ENCODE measurements at regions not wholly inside any gene's neighbourhood (a gene's known extent, or its start where the extent isn't known, plus 50 kb on each side); places are given as distances from the start of the nearest gene placed in this dataset.
"Not testable (repeated sequence)": the region's sequence is repeated elsewhere in the genome, so short reads cannot be mapped to it uniquely, and the experiment has no call there.

DNA sequence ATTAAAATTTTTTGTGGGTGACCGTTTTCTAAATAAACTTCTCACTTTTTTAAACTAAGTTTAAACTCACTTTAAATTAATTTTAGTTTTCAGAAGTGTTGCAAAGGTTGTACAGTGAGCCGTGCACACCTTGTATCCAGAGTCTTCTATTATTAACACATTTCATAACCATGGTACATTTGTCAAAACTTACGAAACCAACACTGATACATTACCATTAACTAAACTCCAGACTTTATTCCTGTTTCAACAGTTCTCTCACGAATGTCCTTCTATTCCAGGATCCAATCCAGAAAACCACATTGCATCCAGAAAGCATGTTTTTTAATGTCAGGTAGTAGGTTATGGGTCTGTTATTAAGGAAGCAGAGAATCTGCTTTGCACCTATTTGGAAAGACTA, 319.9 kb downstream of the CBLN4 start:
- no peak for DNase-seq (ENCODE audit: low read depth)

DNA sequence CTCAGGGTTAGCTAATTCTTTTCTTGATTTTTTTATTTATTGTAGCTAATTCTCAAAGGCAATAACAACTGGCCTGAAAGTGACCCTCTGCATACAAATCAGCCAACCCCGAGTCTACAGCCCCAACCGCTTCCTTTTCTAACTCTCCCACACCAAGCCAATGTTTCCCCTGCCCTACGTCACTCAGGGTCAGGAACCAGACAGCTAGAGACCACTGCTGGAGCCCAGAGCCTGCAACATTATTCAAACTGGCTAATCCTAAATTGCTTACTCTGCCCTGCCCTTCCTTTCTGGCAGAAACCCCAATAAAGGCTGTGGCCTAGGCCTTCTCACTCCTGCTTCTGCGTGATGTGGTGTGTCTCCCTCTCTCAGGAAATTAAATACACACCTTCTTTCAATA, 320.7 kb downstream of the CBLN4 start:
- DNase-seq (ENCODE audit: low read depth) = no peak

DNA sequence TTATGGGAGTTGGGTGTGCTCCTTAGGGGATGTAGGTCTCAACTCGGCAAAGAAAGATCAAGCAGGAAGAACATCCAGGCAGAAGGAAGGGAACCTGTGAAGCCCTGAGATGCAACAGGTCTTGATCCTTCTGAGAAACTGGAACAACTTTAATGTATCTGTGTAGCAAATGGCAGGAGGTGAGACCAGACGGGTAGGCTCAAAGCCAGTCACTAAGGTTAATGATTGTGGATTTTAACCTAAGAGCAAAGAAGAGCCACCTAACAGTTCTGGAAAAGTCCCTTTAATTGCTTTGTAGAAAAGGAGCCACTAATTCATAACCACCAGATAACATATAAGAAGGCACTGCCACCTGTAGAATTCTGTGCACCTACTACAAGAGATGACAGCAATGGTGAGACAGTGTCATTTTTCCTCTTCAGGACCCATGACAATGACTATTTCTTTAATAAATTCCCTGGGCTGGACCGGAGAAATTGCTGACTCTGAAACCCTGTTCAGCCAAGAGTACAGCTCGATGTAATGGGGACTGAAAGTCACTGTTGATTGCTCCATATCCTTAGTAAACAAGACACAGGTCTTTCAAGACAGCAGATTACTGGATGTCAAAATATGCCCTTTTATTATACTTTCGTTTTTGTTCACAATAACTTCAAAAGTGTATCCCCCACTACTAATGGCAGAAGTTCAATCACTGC, 326.2 kb downstream of the CBLN4 start:
- DNase-seq (ENCODE audit: low read depth) = no peak

DNA sequence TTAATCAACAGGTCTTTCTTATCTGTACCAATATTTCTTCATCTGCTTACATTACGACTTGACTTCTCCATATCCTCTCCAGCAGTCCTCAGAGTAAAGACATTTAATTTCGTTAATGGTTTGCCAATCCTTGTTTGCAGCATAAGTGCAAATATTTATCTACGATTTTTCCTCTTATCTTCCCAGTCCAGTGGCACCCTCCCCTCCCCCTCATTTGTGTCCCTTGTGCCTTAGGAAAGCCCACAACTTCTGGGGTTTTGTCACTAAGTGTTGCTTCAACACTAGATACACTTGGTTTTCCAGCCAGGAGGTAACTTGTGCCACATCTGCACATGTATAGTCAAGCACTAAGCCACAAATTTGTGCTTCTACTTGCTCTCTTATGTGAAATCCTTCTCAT, 327.2 kb downstream of the CBLN4 start:
- DNase-seq (ENCODE audit: low read depth) = no peak

DNA sequence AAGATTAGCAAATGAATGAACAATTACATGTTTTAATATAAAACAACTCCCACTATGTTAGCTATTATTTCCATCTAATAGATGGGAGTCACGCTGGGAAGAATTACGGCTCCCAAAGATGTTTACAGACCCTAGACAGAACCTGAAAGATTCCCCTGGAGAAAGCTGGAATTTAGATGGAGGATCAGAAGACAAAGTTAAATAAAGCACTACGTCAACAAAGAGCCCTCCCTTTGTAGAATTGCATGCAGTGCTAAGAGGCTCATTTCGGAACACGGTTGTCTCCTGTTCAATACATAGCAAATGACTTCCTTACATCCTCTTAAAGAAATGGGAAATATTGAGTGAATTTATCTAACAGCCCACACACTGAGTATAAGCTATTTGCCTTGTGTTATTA, 328.3 kb downstream of the CBLN4 start:
- no peak for DNase-seq (ENCODE audit: low read depth)

DNA sequence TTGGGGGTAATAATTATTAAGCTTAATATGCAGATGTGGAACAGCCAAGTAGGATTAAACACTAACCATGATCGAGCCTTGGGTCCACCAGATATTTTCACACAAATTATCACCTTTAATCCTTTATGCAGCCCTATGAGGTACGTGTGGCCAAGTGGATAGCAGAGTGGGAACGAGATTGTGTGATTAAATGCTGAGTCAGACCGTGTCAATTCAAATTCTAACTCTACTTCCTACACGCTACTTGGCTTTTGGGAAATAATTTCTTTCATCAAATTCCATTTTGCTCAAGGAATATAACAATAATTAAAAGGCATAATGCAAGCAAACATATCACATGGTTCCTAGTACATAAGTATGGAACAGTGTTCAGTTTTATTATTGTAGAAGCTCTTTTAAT, 329.2 kb downstream of the CBLN4 start:
- DNase-seq (ENCODE audit: low read depth) = no peak

DNA sequence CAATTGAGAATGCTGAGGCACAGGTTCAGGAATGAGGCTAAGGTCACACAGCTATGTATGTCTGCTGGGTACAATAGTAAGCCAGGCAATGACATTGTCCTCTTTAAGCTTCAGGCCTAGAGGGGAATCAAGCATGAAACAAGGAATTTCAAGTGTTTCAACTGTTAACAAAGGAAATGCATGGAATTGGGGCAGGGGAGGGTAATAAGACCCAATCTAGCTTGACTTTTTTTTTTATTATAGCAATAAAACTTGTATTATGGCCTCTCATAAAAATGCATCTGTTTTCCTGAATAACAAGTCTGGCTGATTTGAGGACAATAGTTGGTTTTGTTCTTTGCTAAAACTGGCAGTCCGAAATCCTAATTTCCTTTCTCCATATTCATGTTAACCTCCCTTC, 336.7 kb downstream of the CBLN4 start:
- DNase-seq (ENCODE audit: low read depth) = no peak

DNA sequence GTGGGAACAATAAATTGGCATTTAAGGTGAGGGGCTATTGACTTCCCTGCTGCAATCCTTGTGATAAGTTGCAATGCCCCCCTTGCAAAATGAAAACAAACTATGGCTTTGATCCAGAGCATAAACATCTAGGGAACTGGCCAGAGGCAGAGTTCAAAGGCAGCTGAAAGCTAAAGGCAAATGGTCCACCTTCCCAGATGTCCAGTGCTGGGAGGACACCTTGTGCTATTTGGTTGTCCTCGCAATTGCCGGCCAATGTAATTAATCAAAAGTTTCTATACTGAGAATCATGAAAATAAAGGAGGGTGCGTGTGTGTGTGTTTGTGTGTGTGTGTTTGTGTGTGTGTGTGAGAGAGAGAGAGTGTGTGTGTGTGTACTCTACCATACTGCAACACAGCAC, 337.4 kb downstream of the CBLN4 start:
- DNase-seq (ENCODE audit: low read depth) = no peak

DNA sequence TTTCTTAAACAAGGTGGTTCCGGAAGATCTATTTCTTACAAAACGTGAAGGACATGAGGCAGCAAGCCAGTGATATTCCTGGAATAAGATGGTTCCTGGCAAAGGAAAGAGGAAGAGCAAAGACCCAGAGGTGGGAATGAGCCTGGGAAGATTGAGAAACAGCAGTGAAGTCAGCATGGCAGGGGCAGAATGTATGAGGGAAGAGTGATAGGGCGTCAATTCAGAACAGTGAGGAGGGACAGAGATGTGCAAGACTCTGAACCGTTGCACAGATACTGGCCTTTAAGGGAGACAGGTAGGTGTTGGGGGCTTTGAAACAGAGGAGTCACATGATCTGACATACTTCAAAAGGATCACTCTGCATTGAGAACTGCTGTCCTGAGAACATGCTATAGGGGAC, 338.3 kb downstream of the CBLN4 start:
- DNase-seq (ENCODE audit: low read depth) = no peak

DNA sequence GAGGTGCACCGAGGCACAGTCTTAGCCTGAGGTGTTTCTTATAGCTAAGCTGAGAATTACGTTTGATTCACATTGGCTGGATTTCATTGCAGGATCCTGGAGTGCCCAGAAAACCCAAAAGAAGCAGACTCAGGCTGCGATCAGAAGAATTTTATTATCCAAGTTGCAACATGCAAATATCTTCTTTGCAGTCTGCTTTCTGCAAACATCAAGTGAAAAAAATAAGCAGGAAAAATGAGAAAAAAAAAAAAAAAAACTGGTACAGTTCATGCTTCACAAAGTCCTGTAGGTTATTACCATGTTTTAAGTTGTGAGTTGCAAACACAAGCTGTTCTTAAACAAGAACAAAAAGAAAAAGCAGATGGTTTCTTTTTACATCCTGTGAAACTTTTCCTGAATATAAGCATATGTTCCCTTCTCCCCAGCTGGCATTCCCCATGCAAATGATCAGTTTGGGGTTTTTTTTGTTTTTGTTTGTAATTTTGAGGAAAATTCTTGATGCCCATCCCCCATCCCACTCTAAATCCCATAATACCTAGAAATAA, 349.0 kb downstream of the CBLN4 start:
- no peak for DNase-seq (ENCODE audit: low read depth)

DNA sequence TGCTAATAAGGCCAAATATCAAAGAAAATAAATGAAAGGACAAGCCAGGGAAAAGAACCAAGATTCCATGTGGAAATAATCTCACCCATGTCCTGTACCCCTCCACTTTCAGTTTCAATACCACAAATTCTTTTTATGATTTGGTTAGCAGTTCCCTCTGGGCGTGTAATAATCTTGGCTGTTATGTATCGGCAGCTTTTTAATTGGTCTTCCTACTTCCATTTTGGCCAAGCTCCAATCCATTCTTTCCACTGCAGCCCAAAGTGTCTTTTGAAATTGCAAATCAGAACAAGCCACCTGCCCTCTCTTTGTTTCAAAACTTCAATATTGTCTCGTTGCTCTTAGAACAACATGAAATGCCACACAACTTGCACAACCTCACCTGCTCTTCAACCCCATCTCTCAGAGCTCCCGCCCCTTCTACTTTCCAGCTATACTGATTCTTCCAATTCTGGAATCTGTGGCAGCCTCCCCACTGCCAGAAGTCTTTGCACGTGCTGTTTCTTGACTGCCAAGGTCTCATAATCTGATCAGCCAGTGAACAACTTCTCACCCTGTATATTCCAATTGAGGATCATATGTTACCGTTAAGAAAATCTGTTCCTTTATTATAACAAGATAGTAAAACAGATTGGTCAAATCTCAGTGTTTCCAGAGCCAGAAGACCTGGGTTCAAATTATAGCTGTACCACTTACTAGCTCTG, 354.5 kb downstream of the CBLN4 start:
- DNase-seq (ENCODE audit: low read depth) = no peak

DNA sequence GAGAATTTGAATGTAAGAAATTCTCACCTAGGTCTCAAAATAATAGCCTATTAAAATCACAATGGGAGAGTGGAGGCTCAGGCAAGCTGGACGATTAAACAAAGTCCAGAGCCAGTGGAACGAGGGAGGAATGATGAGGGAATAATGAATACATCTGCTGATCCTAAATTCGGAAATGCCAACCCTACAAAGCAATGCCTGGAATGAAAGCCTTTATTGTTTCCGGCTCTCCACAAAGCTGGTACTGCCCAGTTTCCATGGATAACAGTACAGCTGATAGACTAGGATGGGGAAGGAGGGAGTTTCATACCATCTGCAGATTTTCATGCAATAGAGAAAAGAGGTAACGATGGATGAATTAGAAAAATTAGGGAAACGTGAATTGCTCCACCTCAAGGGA, 356.1 kb downstream of the CBLN4 start:
- no peak for DNase-seq (ENCODE audit: low read depth)

DNA sequence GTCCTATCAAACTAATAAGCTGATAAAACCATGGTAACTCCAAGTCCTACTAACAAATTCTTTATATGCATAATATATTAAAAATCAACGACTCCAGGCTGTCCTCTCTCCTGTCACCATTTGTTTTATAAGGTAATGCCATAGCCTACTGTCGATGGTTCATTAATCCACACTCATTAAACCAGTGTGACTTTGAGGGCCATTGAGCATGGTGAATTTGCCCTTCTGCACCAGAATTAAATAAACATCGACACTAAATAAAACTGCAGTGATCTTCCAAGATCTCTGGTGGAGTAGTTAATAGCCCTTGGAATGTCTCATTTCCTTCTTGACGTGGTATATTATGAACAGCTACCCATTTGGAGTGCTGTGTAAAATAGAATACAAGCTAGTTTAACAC, 358.5 kb downstream of the CBLN4 start:
- DNase-seq (ENCODE audit: low read depth) = no peak

DNA sequence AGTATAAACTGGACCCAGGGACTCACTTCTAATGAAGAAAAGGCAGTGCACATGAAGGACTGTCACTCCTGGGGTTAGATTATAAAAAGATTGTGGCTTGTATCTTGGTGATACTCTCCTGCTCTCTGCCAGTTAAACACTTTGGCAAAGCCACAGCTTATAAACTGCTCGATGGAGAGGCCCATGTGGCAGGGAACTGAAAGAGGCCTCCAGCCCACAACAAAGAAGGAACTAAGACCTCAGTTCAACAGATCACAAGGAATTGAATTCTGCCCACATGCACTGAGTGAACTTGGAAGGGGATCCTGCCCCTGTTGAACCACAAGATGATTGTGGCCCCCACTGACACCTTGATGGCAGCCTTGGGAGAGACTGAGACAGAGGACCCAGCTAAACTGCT, 363.8 kb downstream of the CBLN4 start:
- DNase-seq (ENCODE audit: low read depth) = no peak

DNA sequence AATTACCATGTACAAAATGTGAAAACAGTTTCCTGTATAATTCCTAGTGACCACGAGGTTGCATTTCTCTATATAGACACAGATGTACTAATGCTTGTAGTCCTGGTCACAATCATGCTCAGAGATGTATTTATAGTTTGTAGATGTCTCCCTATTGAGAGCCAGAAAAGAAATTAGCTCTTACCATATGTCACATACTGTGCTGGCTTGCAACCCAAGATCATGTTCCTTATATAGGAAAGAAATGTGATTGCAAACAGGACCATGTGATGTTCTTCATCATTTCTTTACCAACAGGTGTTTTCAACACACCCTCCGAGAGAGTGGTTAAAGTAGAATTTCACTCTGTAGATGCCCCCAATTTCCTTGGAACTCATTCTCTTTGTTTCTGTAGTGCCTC, 369.4 kb downstream of the CBLN4 start:
- DNase-seq (ENCODE audit: low read depth) = no peak

DNA sequence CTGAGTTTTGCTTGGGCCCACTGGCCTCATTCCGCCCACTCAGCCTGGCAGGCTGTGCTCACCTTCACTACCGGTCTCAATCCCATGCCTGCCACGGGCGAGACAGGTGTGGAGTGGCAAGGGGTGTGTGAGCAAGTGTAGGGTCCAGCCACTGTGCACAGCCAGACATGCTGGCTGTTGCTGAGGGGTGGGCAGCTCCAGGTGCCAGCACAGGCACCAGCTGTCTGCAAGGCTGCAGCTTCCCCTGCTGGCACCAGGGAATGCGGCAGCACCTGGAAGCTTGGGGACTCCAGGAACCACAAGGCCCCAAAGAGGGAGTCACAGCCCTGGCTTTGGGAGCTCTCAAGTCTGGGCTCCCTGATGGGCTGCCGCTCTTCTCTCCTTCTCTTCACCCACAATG, 372.7 kb downstream of the CBLN4 start:
- no peak for DNase-seq (ENCODE audit: low read depth)

DNA sequence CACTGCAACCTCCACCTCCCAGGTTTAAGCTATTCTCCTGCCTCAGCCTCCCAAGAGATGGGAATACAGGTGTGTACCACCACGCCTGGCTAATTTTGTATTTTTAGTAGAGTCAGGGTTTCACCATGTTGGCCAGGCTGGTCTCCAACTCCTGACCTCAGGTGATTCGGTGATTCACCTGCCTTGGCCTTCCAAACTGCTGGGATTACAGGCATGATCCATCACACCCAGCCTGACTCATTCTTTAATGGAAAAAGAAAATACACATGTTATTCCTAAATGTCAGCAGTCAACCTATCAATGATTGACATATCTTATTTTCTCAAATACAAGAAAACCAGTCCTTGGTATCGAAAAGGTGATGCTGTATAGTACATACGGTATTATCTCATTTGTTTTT, 376.2 kb downstream of the CBLN4 start:
- not testable (repeated sequence) for DNase-seq (ENCODE audit: low read depth)

DNA sequence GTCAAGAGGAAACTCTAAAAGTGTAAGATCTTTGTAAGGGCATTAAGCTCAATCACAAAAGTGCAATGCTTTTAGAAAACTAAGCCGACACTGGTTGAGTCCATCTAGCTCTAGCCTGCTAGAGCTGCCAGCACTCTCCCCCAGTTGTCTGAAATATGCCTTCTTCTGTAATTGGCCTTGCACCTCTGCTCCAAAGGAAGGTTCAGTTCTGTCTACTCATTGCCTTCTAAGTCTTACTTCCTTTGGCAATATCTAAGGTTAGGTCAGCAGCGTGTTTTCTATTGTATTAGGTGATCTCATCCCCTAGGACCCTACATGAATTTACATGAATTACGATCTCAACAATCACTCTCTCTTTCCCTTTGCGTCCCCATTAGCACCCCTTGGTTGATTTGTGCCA, 378.6 kb downstream of the CBLN4 start:
- DNase-seq (ENCODE audit: low read depth) = no peak

DNA sequence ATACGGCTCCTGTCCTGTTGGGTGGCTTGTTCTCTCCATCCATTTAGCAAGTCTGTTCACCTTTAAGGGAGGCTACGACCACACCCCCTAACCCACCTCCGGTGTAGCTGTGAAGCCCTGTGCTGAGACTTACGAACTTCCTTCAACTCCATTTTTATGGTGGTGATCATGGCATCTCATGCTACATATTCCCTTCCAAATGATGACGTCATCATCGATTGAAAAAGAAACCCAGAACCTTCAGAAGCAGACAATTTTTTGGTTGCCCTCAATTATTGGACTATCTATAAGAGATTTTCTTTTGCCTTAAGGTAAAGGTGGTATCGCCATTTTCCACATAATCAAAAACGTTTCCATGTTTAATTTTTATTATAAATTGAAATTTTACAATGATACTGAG, 389.0 kb downstream of the CBLN4 start:
- no peak for DNase-seq (ENCODE audit: low read depth)

DNA sequence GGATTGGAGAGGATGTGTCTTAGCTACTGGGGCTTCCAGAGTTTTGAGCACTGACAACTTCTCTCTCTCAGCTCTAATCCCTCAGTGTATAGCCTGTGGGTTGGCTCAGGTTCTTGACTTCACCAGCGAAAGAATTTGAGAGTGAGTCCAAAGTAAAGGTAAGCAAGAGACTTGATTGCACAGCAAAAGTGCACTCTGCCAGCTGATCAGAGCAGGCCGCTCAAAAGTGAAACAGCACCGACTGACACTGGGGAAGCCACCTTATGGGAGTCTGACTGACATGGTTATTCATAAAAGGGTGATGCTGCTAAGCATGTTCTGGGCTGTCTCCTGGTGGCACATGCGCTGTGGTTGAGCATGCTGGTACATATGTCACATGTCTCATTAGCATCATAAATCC, 389.5 kb downstream of the CBLN4 start:
- DNase-seq (ENCODE audit: low read depth) = no peak

DNA sequence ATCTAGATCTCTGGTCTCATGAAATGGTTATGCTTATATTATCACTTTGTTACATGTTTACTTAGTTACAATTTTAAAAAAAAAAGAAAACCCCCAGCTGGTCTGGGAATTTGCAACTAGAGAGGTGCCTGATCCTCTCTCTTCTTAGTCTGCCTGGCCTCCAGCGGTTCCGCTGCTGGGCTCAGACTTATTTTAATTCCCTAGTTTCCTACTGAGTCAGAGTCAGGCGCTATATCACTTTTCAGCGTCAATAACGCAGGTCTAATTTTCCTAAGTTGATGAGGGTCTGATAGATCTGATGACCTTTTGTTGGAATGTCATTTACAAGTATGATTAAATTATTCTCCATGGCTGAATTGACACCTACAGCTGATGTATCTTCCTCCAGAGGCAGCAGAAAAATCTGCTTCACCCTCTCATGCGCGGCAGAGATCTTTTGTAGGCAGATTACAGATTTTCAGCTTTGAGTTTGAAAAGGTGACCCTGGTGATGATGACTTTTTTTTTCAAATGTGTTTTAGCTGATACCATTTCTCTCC, 391.0 kb downstream of the CBLN4 start:
- no peak for DNase-seq (ENCODE audit: low read depth)

DNA sequence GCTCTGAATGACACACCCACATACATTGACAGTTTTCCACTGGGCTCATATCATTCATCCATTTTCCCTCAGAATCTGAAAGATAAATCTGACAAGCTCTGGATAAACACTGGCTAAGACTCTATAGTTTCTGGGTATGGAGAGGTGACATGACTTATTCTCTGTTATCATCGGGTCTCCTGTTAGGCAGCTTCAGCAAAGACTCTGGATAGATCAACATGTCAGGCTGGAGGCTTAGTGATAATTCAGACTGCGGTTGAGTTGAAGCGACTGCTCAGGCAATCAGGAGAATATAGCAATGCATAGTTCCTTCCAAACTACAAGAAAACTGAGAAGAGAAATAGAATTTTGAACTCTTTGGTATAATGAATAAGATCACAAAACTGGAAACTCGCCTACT, 394.6 kb downstream of the CBLN4 start:
- DNase-seq (ENCODE audit: low read depth) = no peak

DNA sequence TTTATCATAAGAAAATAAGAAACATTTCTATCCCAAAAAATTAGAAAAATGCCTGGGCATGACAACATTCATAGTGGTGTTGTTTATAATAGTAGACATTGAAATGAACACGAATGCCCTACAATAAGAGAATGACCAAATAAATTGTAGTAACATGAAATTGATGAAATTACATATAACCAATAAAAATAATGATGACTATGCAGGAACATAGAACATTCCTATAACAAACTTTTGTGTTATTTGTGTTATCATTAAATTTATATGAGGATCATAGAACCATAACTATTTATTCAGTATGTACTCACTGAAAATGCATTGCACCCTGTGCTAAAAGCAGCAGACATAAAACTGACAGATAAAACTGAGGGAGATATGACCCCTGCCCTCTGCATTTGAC, 399.7 kb downstream of the CBLN4 start:
- no peak for DNase-seq (ENCODE audit: low read depth)

DNA sequence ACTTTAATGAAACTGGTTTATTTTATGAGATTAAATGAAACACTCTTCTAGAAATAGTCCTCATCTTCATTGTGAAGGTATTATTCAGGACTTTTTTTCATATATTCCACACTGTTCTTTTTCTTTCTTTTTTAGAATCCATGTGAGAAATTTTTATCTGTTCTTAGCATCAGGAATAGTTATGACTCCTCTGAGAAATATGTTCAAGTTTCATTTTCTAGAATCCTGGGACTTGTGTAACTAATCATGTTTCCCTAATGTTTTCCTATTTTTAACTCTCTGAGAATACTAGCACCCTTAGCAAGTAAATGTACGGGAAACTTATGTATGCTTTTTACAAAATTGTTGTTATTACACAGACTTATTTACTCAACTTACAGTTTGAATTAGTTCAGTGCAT, 407.8 kb downstream of the CBLN4 start:
- no peak for DNase-seq (ENCODE audit: low read depth)

All from ELR (cell line).